NT2/D1 (cell line): ENCODE measurements at regions not wholly inside any gene's neighbourhood (a gene's known extent, or its start where the extent isn't known, plus 50 kb on each side); places are given as distances from the start of the nearest gene placed in this dataset.

Source experiments
- SUZ12 ChIP-seq: IDR thresholded peaks from 2 replicates; pipeline ENCODE4 v1.6.1; 2011; ENCODE audit not compliant: insufficient read length, insufficient read depth; ENCODE audit errors: extremely low read depth
- YY1 ChIP-seq: IDR thresholded peaks from 2 replicates; pipeline ENCODE4 v1.6.1; 2011; ENCODE audit not compliant: insufficient read length, insufficient read depth
- ZNF274 ChIP-seq: IDR thresholded peaks from 2 replicates; pipeline ENCODE4 v1.6.1; 2011; ENCODE audit warnings: mild to moderate bottlenecking, low read depth, low read length

DNA sequence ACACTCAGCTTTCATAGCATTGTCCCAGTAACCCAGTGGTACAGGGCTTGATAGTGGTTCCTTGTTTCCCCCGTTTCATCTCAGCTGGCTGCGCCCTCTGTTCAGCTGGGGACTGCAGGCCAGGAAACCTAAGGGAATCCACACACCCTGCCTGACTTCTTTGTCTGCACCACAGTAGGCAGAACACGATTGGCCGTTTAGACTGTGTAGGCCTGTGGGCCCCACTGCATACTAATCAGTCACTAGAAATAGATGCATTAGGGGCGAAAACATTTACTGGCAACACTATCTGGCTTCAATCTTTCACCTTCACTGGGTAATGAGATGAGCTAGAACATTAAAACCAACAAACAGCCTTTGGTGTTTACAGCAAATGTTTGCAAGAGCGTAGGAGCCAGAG, 512.7 kb upstream of the BRINP1 start:
- no peak for TF ChIP-seq ZNF274
- TF ChIP-seq YY1 = no peak
- no peak for TF ChIP-seq SUZ12
